HG03060 (cell line): ENCODE measurements at regions not wholly inside any gene's neighbourhood (a gene's known extent, or its start where the extent isn't known, plus 50 kb on each side); places are given as distances from the start of the nearest gene placed in this dataset.
"Not testable (repeated sequence)": the region's sequence is repeated elsewhere in the genome, so short reads cannot be mapped to it uniquely, and the experiment has no call there.

ENCODE experiments used
- ATAC-seq: cut with Tn5 transposase; IDR thresholded peaks from one replicate; pipeline ENCODE4 v1.9.1; 2021; ENCODE audit warnings: low read depth, moderate number of reproducible peaks; ENCODE audit not compliant: unreplicated experiment

- ATAC-seq, result no peak
These were observed 238.2 kb upstream of the PROX1 start for GRCh38 chr1:213749558-213749957.

- ATAC-seq, result no peak
These were observed 237.3 kb upstream of the PROX1 start for GRCh38 chr1:213750231-213751063.

GRCh38 chr1:213751064-213751397 lies 236.7 kb upstream of the PROX1 start:
- ATAC-seq, result no peak

- no peak for ATAC-seq
These were observed 228.2 kb upstream of the PROX1 start for GRCh38 chr1:213759359-213760181.

GRCh38 chr1:213761845-213762407 lies 225.8 kb upstream of the PROX1 start:
- ATAC-seq, result no peak

GRCh38 chr1:213767683-213768082 lies 220.1 kb upstream of the PROX1 start:
- no peak for ATAC-seq

GRCh38 chr1:213772128-213773063 lies 215.4 kb upstream of the PROX1 start:
- ATAC-seq, result no peak

- no peak for ATAC-seq
These were observed 213.8 kb upstream of the PROX1 start for GRCh38 chr1:213773975-213774374.

GRCh38 chr1:213776969-213777368 lies 210.8 kb upstream of the PROX1 start:
- ATAC-seq, result no peak

- no peak for ATAC-seq
These were observed 208.5 kb upstream of the PROX1 start for GRCh38 chr1:213779228-213779627.

- ATAC-seq, result no peak
These were observed 204.7 kb upstream of the PROX1 start for GRCh38 chr1:213782941-213783672.

- ATAC-seq, result no peak
These were observed 203.9 kb upstream of the PROX1 start for GRCh38 chr1:213783893-213784292.

- no peak for ATAC-seq
These were observed 201.1 kb upstream of the PROX1 start for GRCh38 chr1:213786683-213787082.

- no peak for ATAC-seq
These were observed 197.2 kb upstream of the PROX1 start for GRCh38 chr1:213790565-213790964.

GRCh38 chr1:213793482-213794067 lies 194.2 kb upstream of the PROX1 start:
- ATAC-seq, result no peak

- ATAC-seq, result no peak
These were observed 191.2 kb upstream of the PROX1 start for GRCh38 chr1:213796525-213796924.

GRCh38 chr1:213808288-213808687 lies 179.5 kb upstream of the PROX1 start:
- ATAC-seq, result not testable (repeated sequence)

- ATAC-seq, result no peak
These were observed 170.6 kb upstream of the PROX1 start for GRCh38 chr1:213817156-213817555.

GRCh38 chr1:213820362-213821149 lies 167.2 kb upstream of the PROX1 start:
- ATAC-seq, result no peak
